ENCODE measurements at regions not wholly inside any gene's neighbourhood (a gene's known extent, or its start where the extent isn't known, plus 50 kb on each side); places are given as distances from the start of the nearest gene placed in this dataset.

- Histone ChIP-seq H3K9me3 (no peaks in the 10 kb centered on the region), H3K4me3 (no peak overlapping the region), H3K27ac (no peak overlapping the region), H3K4me1 (no peaks in the 10 kb centered on the region), H3K27me3 (ENCODE audit: insufficient read depth in 3 of 3, low read length in 2 of 3) (no peaks in the 10 kb centered on the region), H3K36me3 (ENCODE audit: insufficient read depth in 1 of 2, low read depth in 1 of 2) (no peaks in the 10 kb centered on the region)
- no peak for DNase-seq
- intact Hi-C loops (cut with DNase I) = no loop called here
- TF ChIP-seq, protein P1, sequence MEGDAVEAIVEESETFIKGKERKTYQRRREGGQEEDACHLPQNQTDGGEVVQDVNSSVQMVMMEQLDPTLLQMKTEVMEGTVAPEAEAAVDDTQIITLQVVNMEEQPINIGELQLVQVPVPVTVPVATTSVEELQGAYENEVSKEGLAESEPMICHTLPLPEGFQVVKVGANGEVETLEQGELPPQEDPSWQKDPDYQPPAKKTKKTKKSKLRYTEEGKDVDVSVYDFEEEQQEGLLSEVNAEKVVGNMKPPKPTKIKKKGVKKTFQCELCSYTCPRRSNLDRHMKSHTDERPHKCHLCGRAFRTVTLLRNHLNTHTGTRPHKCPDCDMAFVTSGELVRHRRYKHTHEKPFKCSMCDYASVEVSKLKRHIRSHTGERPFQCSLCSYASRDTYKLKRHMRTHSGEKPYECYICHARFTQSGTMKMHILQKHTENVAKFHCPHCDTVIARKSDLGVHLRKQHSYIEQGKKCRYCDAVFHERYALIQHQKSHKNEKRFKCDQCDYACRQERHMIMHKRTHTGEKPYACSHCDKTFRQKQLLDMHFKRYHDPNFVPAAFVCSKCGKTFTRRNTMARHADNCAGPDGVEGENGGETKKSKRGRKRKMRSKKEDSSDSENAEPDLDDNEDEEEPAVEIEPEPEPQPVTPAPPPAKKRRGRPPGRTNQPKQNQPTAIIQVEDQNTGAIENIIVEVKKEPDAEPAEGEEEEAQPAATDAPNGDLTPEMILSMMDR (IDR thresholded peaks at IDR 0.05) = no peak
- ATAC-seq = no peak
- WGBS, 3 donors = 65 to 79% (median 76%) methylated on average over 1 of the region's 1 CpG
Measured at GRCh38 chr5:45105491-45105994, 296.8 kb downstream of the MRPS30 start.

- Histone ChIP-seq H3K27ac (no peak overlapping the region), H3K4me3 (no peak overlapping the region), H3K9me3 (no peaks in the 10 kb centered on the region), H3K27me3 (ENCODE audit: insufficient read depth in 3 of 3, low read length in 2 of 3) (no peaks in the 10 kb centered on the region), H3K36me3 (ENCODE audit: insufficient read depth in 1 of 2, low read depth in 1 of 2) (no peaks in the 10 kb centered on the region), H3K4me1 (no peaks in the 10 kb centered on the region)
- TF ChIP-seq, protein P1 (IDR thresholded peaks at IDR 0.05) = no peak
- DNase-seq (no peak), ATAC-seq (no peak)
- 48 to 63% (median 50%) methylated on average over 1 of the region's 1 CpG for WGBS, 3 donors
- intact Hi-C loops (cut with DNase I) = no loop called here
Measured at GRCh38 chr5:45109062-45109461, 300.3 kb downstream of the MRPS30 start.

- DNase-seq (no peak), ATAC-seq (no peak)
- WGBS, 3 donors = 69 to 71% (median 70%) methylated on average over 1 of the region's 1 CpG
- TF ChIP-seq, protein P1 (IDR thresholded peaks at IDR 0.05) = no peak
- no peaks in the 10 kb centered on the region for H3K4me1 ChIP-seq
- no peaks in the 10 kb centered on the region for H3K36me3 ChIP-seq (ENCODE audit: insufficient read depth in 1 of 2, low read depth in 1 of 2)
- no peak overlapping the region for H3K4me3 ChIP-seq
- intact Hi-C loops (cut with DNase I) = loop anchor here in 1 of 2 donors (5.0 kb wide), 1 partner anchor 997 kb away; no protein-coding TSS in a partner anchor
- H3K27me3 ChIP-seq (ENCODE audit: insufficient read depth in 3 of 3, low read length in 2 of 3) = no peaks in the 10 kb centered on the region
- no peaks in the 10 kb centered on the region for H3K9me3 ChIP-seq
- H3K27ac ChIP-seq = no peak overlapping the region
Measured at GRCh38 chr5:45109636-45110035, 300.9 kb downstream of the MRPS30 start.

GRCh38 chr5:45110399-45110798, 301.7 kb downstream of the MRPS30 start:
- ATAC-seq = no peak
- TF ChIP-seq, protein P1 (IDR thresholded peaks at IDR 0.05) = no peak
- no peaks in the 10 kb centered on the region for H3K9me3 ChIP-seq
- intact Hi-C loops (cut with DNase I) = loop anchor here in 1 of 2 donors (5.0 kb wide), 1 partner anchor 998 kb away; no protein-coding TSS in a partner anchor
- no peak overlapping the region for H3K27ac ChIP-seq
- DNase-seq = no peak
- 52 to 66% (median 61%) methylated on average over 1 of the region's 1 CpG for WGBS, 3 donors
- no peak overlapping the region for H3K4me3 ChIP-seq
- H3K36me3 ChIP-seq (ENCODE audit: insufficient read depth in 1 of 2, low read depth in 1 of 2) = no peaks in the 10 kb centered on the region
- no peaks in the 10 kb centered on the region for H3K27me3 ChIP-seq (ENCODE audit: insufficient read depth in 3 of 3, low read length in 2 of 3)
- no peaks in the 10 kb centered on the region for H3K4me1 ChIP-seq

GRCh38 chr5:45113726-45114125, 305.0 kb downstream of the MRPS30 start:
- WGBS, 3 donors = 63 to 69% (median 64%) methylated on average over 2 of the region's 2 CpGs

More at GRCh38 chr5:45113726-45114125, 305.0 kb downstream of the MRPS30 start:
- H3K4me1 ChIP-seq = no peaks in the 10 kb centered on the region
- DNase-seq (no peak), ATAC-seq (no peak)
- H3K9me3 ChIP-seq = no peaks in the 10 kb centered on the region
- H3K4me3 ChIP-seq = no peak overlapping the region
- TF ChIP-seq, protein P1 (IDR thresholded peaks at IDR 0.05) = no peak
- no peaks in the 10 kb centered on the region for H3K36me3 ChIP-seq (ENCODE audit: insufficient read depth in 1 of 2, low read depth in 1 of 2)
- no peak overlapping the region for H3K27ac ChIP-seq
- intact Hi-C loops (cut with DNase I) = loop anchor here in 1 of 2 donors (5.0 kb wide), 1 partner anchor 1001 kb away; no protein-coding TSS in a partner anchor
- no peaks in the 10 kb centered on the region for H3K27me3 ChIP-seq (ENCODE audit: insufficient read depth in 3 of 3, low read length in 2 of 3)

Data from psoas muscle (tissue), 7 donors.